Mesenchymal stem cell (in vitro differentiated cells and primary cell): ENCODE measurements at regions not wholly inside any gene's neighbourhood (a gene's known extent, or its start where the extent isn't known, plus 50 kb on each side); places are given as distances from the start of the nearest gene placed in this dataset.
A peak's percentile ranks its signal among the peaks of the same experiment; 100 is the strongest.
"Not testable (repeated sequence)": the region's sequence is repeated elsewhere in the genome, so short reads cannot be mapped to it uniquely, and the experiment has no call there.

Experiments
- DNase-seq: peaks from one replicate; pipeline ENCODE4 v3.0.0-alpha.2; 2013
- H2AFZ ChIP-seq: one replicate; pipeline ENCODE4 v1.6.1; 2013; ENCODE audit warnings: low read depth, mild to moderate bottlenecking, control low read depth, inconsistent platforms, low read length, moderate library complexity
- H2AK5ac ChIP-seq: 2 replicates; pipeline ENCODE4 v1.6.1; 2013; ENCODE audit warnings: low read length, moderate library complexity, mild to moderate bottlenecking, inconsistent platforms; ENCODE audit not compliant: severe bottlenecking
- H2BK120ac ChIP-seq: one replicate; pipeline ENCODE4 v1.6.1; 2013; ENCODE audit warnings: low read depth, mild to moderate bottlenecking, inconsistent platforms, low read length, moderate library complexity
- H2BK12ac ChIP-seq, 2 experiments: one replicate each; pipeline ENCODE4 v1.6.1; 2013; ENCODE audit warnings: inconsistent platforms in 2 of 2, low read length in 2 of 2, mild to moderate bottlenecking in 2 of 2, moderate library complexity in 2 of 2, control low read depth in 1 of 2
- H2BK15ac ChIP-seq: one replicate; pipeline ENCODE4 v1.6.1; 2013; ENCODE audit warnings: mild to moderate bottlenecking, low read depth, inconsistent platforms; ENCODE audit not compliant: poor library complexity, severe bottlenecking
- H2BK5ac ChIP-seq: 2 replicates; pipeline ENCODE4 v1.6.1; 2013; ENCODE audit warnings: low read depth, mild to moderate bottlenecking, low read length, control low read depth, inconsistent platforms; ENCODE audit not compliant: poor library complexity, severe bottlenecking
- H3K14ac ChIP-seq, 2 experiments: one replicate each; pipeline ENCODE4 v1.6.1; 2013; ENCODE audit warnings: inconsistent platforms in 2 of 2, low read length in 2 of 2, control low read depth in 1 of 2, mild to moderate bottlenecking in 1 of 2, moderate library complexity in 1 of 2
- H3K18ac ChIP-seq, 2 experiments: one replicate each; pipeline ENCODE4 v1.6.1; 2013; ENCODE audit warnings: inconsistent platforms in 2 of 2, low read length in 2 of 2, control low read depth in 1 of 2, low read depth in 1 of 2, mild to moderate bottlenecking in 1 of 2
- H3K23ac ChIP-seq, 2 experiments: one replicate each; pipeline ENCODE4 v1.6.1; 2013; ENCODE audit warnings: inconsistent platforms in 2 of 2, low read length in 2 of 2, mild to moderate bottlenecking in 2 of 2, moderate library complexity in 2 of 2, control low read depth in 1 of 2
- H3K27ac ChIP-seq: 2 replicates; pipeline ENCODE4 v1.5.1; 2013; ENCODE audit warnings: mild to moderate bottlenecking, moderate library complexity, low read length, control low read depth, inconsistent platforms; ENCODE audit not compliant: poor library complexity, severe bottlenecking
- H3K27me3 ChIP-seq, 2 experiments: 2 replicates each; pipeline versions ENCODE4 v1.6.1 to v1.7.0; 2013; ENCODE audit warnings: low read length in 2 of 2, mild to moderate bottlenecking in 2 of 2, moderate library complexity in 2 of 2, control low read depth in 1 of 2, inconsistent platforms in 1 of 2; ENCODE audit not compliant: control insufficient read depth in 1 of 2, insufficient read depth in 1 of 2
- H3K36me3 ChIP-seq, 2 experiments: 2 replicates each; pipeline versions ENCODE4 v1.6.1 to v1.7.0; 2013; ENCODE audit warnings: low read length in 2 of 2, control low read depth in 1 of 2, inconsistent platforms in 1 of 2, low read depth in 1 of 2, mild to moderate bottlenecking in 1 of 2; ENCODE audit not compliant: insufficient read depth in 2 of 2, control insufficient read depth in 1 of 2
- H3K4ac ChIP-seq, 2 experiments: one replicate each; pipeline ENCODE4 v1.6.1; 2013; ENCODE audit warnings: inconsistent platforms in 2 of 2, low read length in 2 of 2, mild to moderate bottlenecking in 2 of 2, moderate library complexity in 2 of 2, control low read depth in 1 of 2, low read depth in 1 of 2
- H3K4me1 ChIP-seq: 2 replicates; pipeline ENCODE4 v1.6.1; 2013; ENCODE audit warnings: low read depth, low read length, control low read depth; ENCODE audit not compliant: control insufficient read depth, insufficient read depth
- H3K4me2 ChIP-seq: 2 replicates; pipeline ENCODE4 v1.6.1; 2013; ENCODE audit warnings: low read length, mild to moderate bottlenecking, inconsistent platforms; ENCODE audit not compliant: poor library complexity, severe bottlenecking
- H3K4me3 ChIP-seq, 2 experiments: 2 replicates each; pipeline versions ENCODE4 v1.5.1 to v1.7.0; 2013; ENCODE audit warnings: low read length in 2 of 2, mild to moderate bottlenecking in 2 of 2, control low read depth in 1 of 2, low read depth in 1 of 2; ENCODE audit not compliant: insufficient read depth in 1 of 2
- H3K79me1 ChIP-seq: replicated peaks from 2 replicates; pipeline ENCODE4 v1.6.1; 2013; ENCODE audit warnings: mild to moderate bottlenecking, control low read depth, low read length, inconsistent platforms; ENCODE audit not compliant: poor library complexity, severe bottlenecking
- H3K9ac ChIP-seq: 2 replicates; pipeline ENCODE4 v1.7.0; 2013; ENCODE audit warnings: mild to moderate bottlenecking, low read length, moderate library complexity
- H3K9me3 ChIP-seq: 2 replicates; pipeline ENCODE4 v1.7.0; 2013; ENCODE audit warnings: mild to moderate bottlenecking, low read length; ENCODE audit not compliant: control insufficient read depth
- H4K8ac ChIP-seq: one replicate; pipeline ENCODE4 v1.6.1; 2013; ENCODE audit warnings: inconsistent platforms, mild to moderate bottlenecking, low read length, moderate library complexity
- H4K91ac ChIP-seq: one replicate; pipeline ENCODE4 v1.6.1; 2013; ENCODE audit warnings: mild to moderate bottlenecking, low read length, inconsistent platforms
- WGBS: methylation state at CpG from one replicate; pipeline ENCODE4 v1.1.7; 2013; ENCODE audit warnings: mixed read lengths; 5-methylcytosine and 5-hydroxymethylcytosine counted together

GRCh38 chr7:149623262-149623997, 125.8 kb upstream of the ZNF746 start:
- peaks cover 10 to 19% of the 10 kb centered on the region in 2 experiments for H3K27me3 ChIP-seq
- peak; percentile 67 for DNase-seq
- not testable (repeated sequence) for H2BK12ac ChIP-seq, H3K14ac ChIP-seq, H4K91ac ChIP-seq, H3K23ac ChIP-seq, H3K4me1 ChIP-seq, H3K9me3 ChIP-seq, H2BK120ac ChIP-seq, H2BK15ac ChIP-seq, H2AK5ac ChIP-seq, H4K8ac ChIP-seq, H2AFZ ChIP-seq, H2BK5ac ChIP-seq, H3K4ac ChIP-seq
- peak overlapping the region; percentile 83 for H3K4me2 ChIP-seq
- peak overlapping the region; percentile 96 to 98 for H3K4me3 ChIP-seq
- H3K9ac ChIP-seq: peak overlapping the region; percentile 93
- 48% methylated on average over 15 of the region's 19 CpGs for WGBS
- H3K79me1 ChIP-seq: peaks cover 16% of the 10 kb centered on the region
- H3K27ac ChIP-seq: peak overlapping the region; percentile 65
- peaks cover 24 to 29% of the 10 kb centered on the region in 2 experiments for H3K36me3 ChIP-seq
- H3K18ac ChIP-seq: peak overlapping the region in 1 of 2 experiments; percentile 85

- H4K91ac ChIP-seq: no peak overlapping the region
- H3K4me3 ChIP-seq: peak overlapping the region in 1 of 2 experiments; percentile 98
- no peak overlapping the region for H4K8ac ChIP-seq
- peak overlapping the region in 1 of 2 experiments; percentile 50 for H3K23ac ChIP-seq
- H2AK5ac ChIP-seq: no peak overlapping the region
- H2AFZ ChIP-seq: no peak overlapping the region
- H3K4me1 ChIP-seq: peaks cover 3% of the 10 kb centered on the region
- H3K27me3 ChIP-seq: peaks cover 5 to 11% of the 10 kb centered on the region in 2 experiments
- no peak overlapping the region for H3K14ac ChIP-seq
- peak overlapping the region; percentile 93 for H3K9ac ChIP-seq
- WGBS: 97% methylated on average over 7 of the region's 10 CpGs
- no peak overlapping the region for H2BK5ac ChIP-seq
- no peak overlapping the region for H3K4ac ChIP-seq
- no peak for DNase-seq
- no peak overlapping the region for H2BK12ac ChIP-seq
- H3K27ac ChIP-seq: no peak overlapping the region
- H3K4me2 ChIP-seq: peak overlapping the region; percentile 83
- no peak overlapping the region for H2BK120ac ChIP-seq
- peaks cover 18% of the 10 kb centered on the region for H3K79me1 ChIP-seq
- no peak overlapping the region for H3K18ac ChIP-seq
- H3K9me3 ChIP-seq: no peaks in the 10 kb centered on the region
- peaks cover 32 to 38% of the 10 kb centered on the region in 2 experiments for H3K36me3 ChIP-seq
- H2BK15ac ChIP-seq: no peak overlapping the region
Measured at GRCh38 chr7:149622444-149623210, 125.0 kb upstream of the ZNF746 start.

- WGBS: 96% methylated on average over 7 of the region's 7 CpGs
- Histone ChIP-seq H3K4ac (no peak overlapping the region), H2BK15ac (no peak overlapping the region), H3K4me2 (no peak overlapping the region), H3K27me3 (peaks cover 4% of the 10 kb centered on the region in 2 experiments), H3K9ac (peak overlapping the region; percentile 93), H3K4me3 (no peak overlapping the region), H2BK12ac (no peak overlapping the region), H3K18ac (no peak overlapping the region), H2BK120ac (no peak overlapping the region), H3K36me3 (peaks cover 40 to 46% of the 10 kb centered on the region in 2 experiments), H2AFZ (no peak overlapping the region), H4K91ac (no peak overlapping the region), H3K27ac (no peak overlapping the region), H2BK5ac (no peak overlapping the region), H3K4me1 (peaks cover 3% of the 10 kb centered on the region), H3K14ac (no peak overlapping the region), H3K79me1 (peaks cover 24% of the 10 kb centered on the region), H3K23ac (no peak overlapping the region), H2AK5ac (no peak overlapping the region), H4K8ac (no peak overlapping the region), H3K9me3 (no peaks in the 10 kb centered on the region)
- no peak for DNase-seq
Measured at GRCh38 chr7:149621776-149622175, 124.2 kb upstream of the ZNF746 start.

DNA sequence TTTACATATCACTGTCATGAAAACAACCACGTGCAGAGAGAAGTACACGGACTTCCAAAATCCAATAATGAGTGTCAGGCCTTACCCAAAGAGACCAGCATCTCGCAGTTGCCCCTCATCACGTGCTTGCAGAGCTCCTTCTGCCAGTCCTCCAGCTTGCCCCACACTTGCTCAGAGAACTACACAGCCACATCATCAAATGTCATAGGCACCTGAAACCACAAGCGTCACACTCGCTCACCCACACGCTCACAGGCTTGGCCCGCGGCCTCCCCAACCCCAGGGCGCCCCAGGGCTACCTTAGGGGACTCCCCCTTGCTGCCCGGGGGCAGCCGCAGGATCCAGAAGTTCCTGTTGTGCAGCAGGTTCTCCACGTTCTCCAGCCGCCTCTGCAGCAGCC, 123.4 kb upstream of the ZNF746 start:
- Histone ChIP-seq H2BK15ac (no peak overlapping the region), H3K9me3 (no peaks in the 10 kb centered on the region), H3K4me1 (peaks cover 3% of the 10 kb centered on the region), H3K27ac (no peak overlapping the region), H2AFZ (no peak overlapping the region), H3K23ac (no peak overlapping the region), H2BK5ac (no peak overlapping the region), H3K14ac (no peak overlapping the region), H4K91ac (no peak overlapping the region), H3K4ac (no peak overlapping the region), H2AK5ac (no peak overlapping the region), H3K79me1 (peaks cover 31% of the 10 kb centered on the region), H3K4me2 (no peak overlapping the region), H3K18ac (no peak overlapping the region), H2BK12ac (no peak overlapping the region), H3K4me3 (no peak overlapping the region), H2BK120ac (no peak overlapping the region), H3K36me3 (peaks cover 49 to 54% of the 10 kb centered on the region in 2 experiments), H3K27me3 (no peaks in the 10 kb centered on the region), H4K8ac (no peak overlapping the region), H3K9ac (no peak overlapping the region)
- WGBS: 95% methylated on average over 14 of the region's 14 CpGs
- no peak for DNase-seq
